Neural cell (in vitro differentiated cells): ENCODE measurements at regions not wholly inside any gene's neighbourhood (a gene's known extent, or its start where the extent isn't known, plus 50 kb on each side); places are given as distances from the start of the nearest gene placed in this dataset.

ENCODE experiments used
- CTCF ChIP-seq: fragments of 450-650 bp; IDR thresholded peaks from 2 replicates; pipeline ENCODE4 v1.5.1; 2014; ENCODE audit warnings: antibody characterized with exemption, mild to moderate bottlenecking, moderate library complexity; ENCODE audit not compliant: poor library complexity, severe bottlenecking
- EP300 ChIP-seq: fragments of 450-650 bp; conservative IDR thresholded peaks from 2 replicates; pipeline ENCODE4 v1.6.1; 2014; ENCODE audit warnings: antibody characterized with exemption, mild to moderate bottlenecking, moderate library complexity; ENCODE audit not compliant: poor library complexity, severe bottlenecking
- EZH2 ChIP-seq: fragments of 200-600, 300-800 bp; shearing (Covaris generic), sonication (generic); IDR thresholded peaks from 2 replicates; pipeline ENCODE4 v1.6.1; 2014; ENCODE audit warnings: antibody characterized with exemption, low read length, borderline replicate concordance, mild to moderate bottlenecking; ENCODE audit not compliant: insufficient read depth, poor library complexity, severe bottlenecking
- MXI1 ChIP-seq: fragments of 450-650 bp; conservative IDR thresholded peaks from 2 replicates; pipeline ENCODE4 v1.6.1; 2014; ENCODE audit warnings: antibody characterized with exemption, mild to moderate bottlenecking; ENCODE audit not compliant: poor library complexity, severe bottlenecking
- POLR2AphosphoS5 ChIP-seq: IDR thresholded peaks from 2 replicates; pipeline ENCODE4 v1.6.1; 2012
- TAF1 ChIP-seq: IDR thresholded peaks from 2 replicates; pipeline ENCODE4 v1.6.1; 2012; ENCODE audit warnings: low read depth
- TF ChIP-seq, protein P1 (sequence below): IDR thresholded peaks from 2 replicates; pipeline ENCODE4 v1.6.1; 2012; ENCODE audit warnings: borderline replicate concordance

- no peak for TF ChIP-seq EZH2
- no peak for TF ChIP-seq CTCF
- TF ChIP-seq, protein P1, sequence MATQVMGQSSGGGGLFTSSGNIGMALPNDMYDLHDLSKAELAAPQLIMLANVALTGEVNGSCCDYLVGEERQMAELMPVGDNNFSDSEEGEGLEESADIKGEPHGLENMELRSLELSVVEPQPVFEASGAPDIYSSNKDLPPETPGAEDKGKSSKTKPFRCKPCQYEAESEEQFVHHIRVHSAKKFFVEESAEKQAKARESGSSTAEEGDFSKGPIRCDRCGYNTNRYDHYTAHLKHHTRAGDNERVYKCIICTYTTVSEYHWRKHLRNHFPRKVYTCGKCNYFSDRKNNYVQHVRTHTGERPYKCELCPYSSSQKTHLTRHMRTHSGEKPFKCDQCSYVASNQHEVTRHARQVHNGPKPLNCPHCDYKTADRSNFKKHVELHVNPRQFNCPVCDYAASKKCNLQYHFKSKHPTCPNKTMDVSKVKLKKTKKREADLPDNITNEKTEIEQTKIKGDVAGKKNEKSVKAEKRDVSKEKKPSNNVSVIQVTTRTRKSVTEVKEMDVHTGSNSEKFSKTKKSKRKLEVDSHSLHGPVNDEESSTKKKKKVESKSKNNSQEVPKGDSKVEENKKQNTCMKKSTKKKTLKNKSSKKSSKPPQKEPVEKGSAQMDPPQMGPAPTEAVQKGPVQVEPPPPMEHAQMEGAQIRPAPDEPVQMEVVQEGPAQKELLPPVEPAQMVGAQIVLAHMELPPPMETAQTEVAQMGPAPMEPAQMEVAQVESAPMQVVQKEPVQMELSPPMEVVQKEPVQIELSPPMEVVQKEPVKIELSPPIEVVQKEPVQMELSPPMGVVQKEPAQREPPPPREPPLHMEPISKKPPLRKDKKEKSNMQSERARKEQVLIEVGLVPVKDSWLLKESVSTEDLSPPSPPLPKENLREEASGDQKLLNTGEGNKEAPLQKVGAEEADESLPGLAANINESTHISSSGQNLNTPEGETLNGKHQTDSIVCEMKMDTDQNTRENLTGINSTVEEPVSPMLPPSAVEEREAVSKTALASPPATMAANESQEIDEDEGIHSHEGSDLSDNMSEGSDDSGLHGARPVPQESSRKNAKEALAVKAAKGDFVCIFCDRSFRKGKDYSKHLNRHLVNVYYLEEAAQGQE = no peak
- no peak for TF ChIP-seq POLR2AphosphoS5
- TF ChIP-seq TAF1 = no peak
- TF ChIP-seq MXI1 = no peak
- no peak for TF ChIP-seq EP300
These were observed 714.5 kb downstream of the PLCL1 start for GRCh38 chr2:198518935-198519334.
